A549 (cell line): ENCODE measurements at regions not wholly inside any gene's neighbourhood (a gene's known extent, or its start where the extent isn't known, plus 50 kb on each side); places are given as distances from the start of the nearest gene placed in this dataset.

Experiments used
- ATAC-seq, 2 experiments: fragments of 200-7000 bp in 1 of 2; fragments of >200 bp in 1 of 2; cut with Nextera tagmentation in 1 of 2; cut with Tn5 transposase in 1 of 2; 3 replicates each; pipeline versions ENCODE4 v1.8.0 to v1.9.1; 2018 to 2020; ENCODE audit warnings: mild to moderate bottlenecking in 1 of 2, moderate library complexity in 1 of 2
- CTCF ChIA-PET: fragments of 300-600 bp; sonication (Branson Sonifier 250); formaldehyde crosslinking; extraction: SDS; loops from one replicate; lab custom pipeline; 2021; ENCODE audit warnings: antibody characterized with exemption, inconsistent platforms; lab: Yijun Ruan, JAX
- POLR2A ChIA-PET: fragments of 350-600 bp; formaldehyde crosslinking; extraction: SDS; loops from one replicate; lab custom pipeline; 2021; ENCODE audit warnings: antibody characterized with exemption, inconsistent platforms; lab: Yijun Ruan, JAX
- DNase-seq, 2 experiments: peaks; one replicate each; pipeline versions ENCODE4 v3.0.0 to v3.0.0-alpha.2; 2011 to 2016; ENCODE audit warnings: low read depth in 1 of 2, low spot score in 1 of 2
- FAIRE-seq: peaks from 2 replicates; lab custom pipeline; 2011; peaks lifted over from hg19 to GRCh38; lab: Jason Lieb, UNC
- H3K27ac ChIP-seq, 2 experiments: fragments of >200 bp; sonication (Bioruptor Twin); formaldehyde crosslinking; 3 replicates each; pipeline ENCODE4 v1.5.1; 2016 to 2017
- H3K4me1 ChIP-seq: fragments of >200 bp; sonication (Bioruptor Twin); formaldehyde crosslinking; 3 replicates; pipeline ENCODE4 v1.6.1; 2016
- H3K4me2 ChIP-seq: fragments of >200 bp; sonication (Bioruptor Twin); formaldehyde crosslinking; 3 replicates; pipeline ENCODE4 v1.6.1; 2016
- H3K4me3 ChIP-seq: fragments of >200 bp; sonication (Bioruptor Twin); formaldehyde crosslinking; 3 replicates; pipeline ENCODE4 v1.5.1; 2016
- H3K9me3 ChIP-seq: fragments of >200 bp; sonication (Bioruptor Twin); formaldehyde crosslinking; 3 replicates; pipeline ENCODE4 v1.6.1; 2016
- ATOH8 ChIP-seq: fragments of 250-450 bp; sonication (Bioruptor Pico); IDR thresholded peaks from 2 replicates; pipeline ENCODE4 v1.5.0; 2020; ENCODE audit warnings: low read depth, mild to moderate bottlenecking, moderate library complexity
- CBX8 ChIP-seq: fragments of 200-600 bp; sonication (generic); IDR thresholded peaks from 2 replicates; pipeline ENCODE4 v1.6.1; 2016
- CTCF ChIP-seq: fragments of >200 bp; sonication (Bioruptor Twin); formaldehyde crosslinking; IDR thresholded peaks from 3 replicates; pipeline ENCODE4 v1.5.1; 2016
- EHF ChIP-seq: fragments of 250-450 bp; sonication (Bioruptor Pico); IDR thresholded peaks from 2 replicates; pipeline ENCODE4 v1.5.0; 2020; ENCODE audit warnings: mild to moderate bottlenecking
- FOSB ChIP-seq: fragments of 250-450 bp; sonication (Bioruptor Pico); IDR thresholded peaks from 2 replicates; pipeline ENCODE4 v1.5.0; 2020; ENCODE audit warnings: mild to moderate bottlenecking, moderate library complexity
- FOXS1 ChIP-seq: fragments of 250-450 bp; sonication (Bioruptor Pico); IDR thresholded peaks from 2 replicates; pipeline ENCODE4 v1.5.0; 2020; ENCODE audit warnings: mild to moderate bottlenecking, moderate library complexity
- JUN ChIP-seq, 2 experiments: fragments of >200 bp; sonication (Bioruptor Twin); formaldehyde crosslinking; IDR thresholded peaks; 2 replicates in 1 of 2; 3 replicates in 1 of 2; pipeline ENCODE4 v1.6.1; 2016 to 2017
- KDM1A ChIP-seq: fragments of 200-600 bp; sonication (generic); IDR thresholded peaks from 2 replicates; pipeline ENCODE4 v1.6.1; 2016; ENCODE audit warnings: low read depth, mild to moderate bottlenecking
- MAFK ChIP-seq: fragments of 450-650 bp; IDR thresholded peaks from 2 replicates; pipeline ENCODE4 v1.6.1; 2014; ENCODE audit not compliant: partially characterized antibody
- MAZ ChIP-seq: fragments of 150-350 bp; IDR thresholded peaks from 2 replicates; pipeline ENCODE4 v1.6.1; 2014; ENCODE audit warnings: antibody characterized with exemption, low read depth, low read length, borderline replicate concordance
- NFE2L2 ChIP-seq: fragments of 150-350 bp; conservative IDR thresholded peaks from 2 replicates; pipeline ENCODE4 v1.6.1; 2014; ENCODE audit warnings: low read length
- NR3C1 ChIP-seq: fragments of >200 bp; sonication (Bioruptor Twin); formaldehyde crosslinking; IDR thresholded peaks from 3 replicates; pipeline ENCODE4 v1.6.1; 2017
- PBX3 ChIP-seq: IDR thresholded peaks from 2 replicates; pipeline ENCODE4 v1.6.1; 2012
- PHF8 ChIP-seq: fragments of 200-600 bp; sonication (generic); IDR thresholded peaks from 2 replicates; pipeline ENCODE4 v1.6.1; 2016; ENCODE audit warnings: low read depth, mild to moderate bottlenecking, antibody characterized with exemption, moderate library complexity, borderline replicate concordance
- RAD21 ChIP-seq, 2 experiments: fragments of >200 bp in 1 of 2; sonication (Bioruptor Twin) in 1 of 2; formaldehyde crosslinking in 1 of 2; IDR thresholded peaks in 1 of 2; conservative IDR thresholded peaks in 1 of 2; 2 replicates in 1 of 2; 3 replicates in 1 of 2; pipeline ENCODE4 v1.6.1; 2012 to 2018; ENCODE audit warnings: inconsistent platforms in 1 of 2
- REST ChIP-seq: fragments of 200-600 bp; sonication (generic); IDR thresholded peaks from 2 replicates; pipeline ENCODE4 v1.6.1; 2016; ENCODE audit warnings: antibody characterized with exemption, mild to moderate bottlenecking, moderate library complexity
- RNF2 ChIP-seq: fragments of 200-600 bp; sonication (generic); IDR thresholded peaks from 2 replicates; pipeline ENCODE4 v1.6.1; 2016; ENCODE audit warnings: low read depth, mild to moderate bottlenecking, antibody characterized with exemption, moderate library complexity, borderline replicate concordance
- SMC3 ChIP-seq: fragments of >200 bp; sonication (Bioruptor Twin); formaldehyde crosslinking; IDR thresholded peaks from 3 replicates; pipeline ENCODE4 v1.6.1; 2018; ENCODE audit warnings: inconsistent platforms
- TFCP2L1 ChIP-seq: fragments of 250-450 bp; sonication (Bioruptor Pico); IDR thresholded peaks from 2 replicates; pipeline ENCODE4 v1.5.0; 2021; ENCODE audit warnings: mild to moderate bottlenecking
- USF2 ChIP-seq: fragments of 450-650 bp; IDR thresholded peaks from 2 replicates; pipeline ENCODE4 v1.6.1; 2014; ENCODE audit warnings: antibody characterized with exemption
- ZC3H11A ChIP-seq: fragments of 450-650 bp; IDR thresholded peaks from 2 replicates; pipeline ENCODE4 v1.6.1; 2014; ENCODE audit warnings: antibody characterized with exemption, mild to moderate bottlenecking
- WGBS: methylation state at CpG from one replicate; pipeline ENCODE4 v1.1.6; 2017; ENCODE audit errors: missing lambda C conversion rate; 5-methylcytosine and 5-hydroxymethylcytosine counted together

- no peak for ATAC-seq
- POLR2A ChIA-PET: no interaction called here
- no peaks in the 10 kb centered on the region for H3K9me3 ChIP-seq
- H3K4me2 ChIP-seq: no peak overlapping the region
- WGBS: 8% methylated on average over 2 of the region's 2 CpGs
- no peak overlapping the region for H3K27ac ChIP-seq
- H3K4me1 ChIP-seq: no peaks in the 10 kb centered on the region
- no peak for TF ChIP-seq TFCP2L1 (CRISPR knock-in tag)
- TF ChIP-seq FOSB (CRISPR knock-in tag): no peak
- TF ChIP-seq JUN (IDR thresholded peaks at IDR 0.05): no peak
- no peak for TF ChIP-seq RNF2
- TF ChIP-seq EHF (CRISPR knock-in tag): no peak
- TF ChIP-seq NFE2L2: no peak
- TF ChIP-seq ZC3H11A: no peak
- TF ChIP-seq CTCF: no peak
- TF ChIP-seq REST: no peak
- TF ChIP-seq MAFK: no peak
- no peak for TF ChIP-seq CBX8
- TF ChIP-seq PHF8: no peak
- no peak for TF ChIP-seq SMC3
- TF ChIP-seq RAD21 (conservative IDR thresholded peaks at IDR 0.05 in 1 of 2, IDR thresholded peaks at IDR 0.05 in 1 of 2): no peak
- no peak for TF ChIP-seq ATOH8 (CRISPR knock-in tag)
- TF ChIP-seq, all 56 proteins: peak for 0
- FAIRE-seq: no peak
- no peak for DNase-seq
- no peak overlapping the region for H3K4me3 ChIP-seq
- CTCF ChIA-PET: no interaction called here
Measured at GRCh38 chr4:151911970-151912369, 151.2 kb upstream of the GATB start.

GRCh38 chr4:151908734-151909497, 148.1 kb upstream of the GATB start:
- H3K4me2 ChIP-seq: no peak overlapping the region
- H3K4me3 ChIP-seq: no peak overlapping the region
- H3K9me3 ChIP-seq: no peaks in the 10 kb centered on the region
- POLR2A ChIA-PET: no interaction called here
- H3K4me1 ChIP-seq: no peaks in the 10 kb centered on the region
- ATAC-seq (no peak), FAIRE-seq (no peak), DNase-seq (no peak)
- TF ChIP-seq KDM1A (no peak), PBX3 (no peak), FOXS1 (no peak), NR3C1 (no peak), MAZ (no peak), USF2 (no peak)
- CTCF ChIA-PET: interaction anchor here (0.8 to 1.2 kb wide), 2 partner anchors 10 to 21 kb away, joined by 3 read pairs; no protein-coding TSS in a partner anchor
- 43% methylated on average over 2 of the region's 4 CpGs for WGBS
- H3K27ac ChIP-seq: no peak overlapping the region
